ENCODE measurements at regions not wholly inside any gene's neighbourhood (a gene's known extent, or its start where the extent isn't known, plus 50 kb on each side); places are given as distances from the start of the nearest gene placed in this dataset.

GRCh38 chr15:94535298-94536048 is 304.1 kb downstream of the MCTP2 start:
- no peaks in the 10 kb centered on the region for H3K4me1 Mint-ChIP-seq (ENCODE audit: low read depth)
- H3K4me3 Mint-ChIP-seq = no peak overlapping the region
- H3K9me3 Mint-ChIP-seq = no peaks in the 10 kb centered on the region
- no peak overlapping the region for H3K27ac Mint-ChIP-seq
- no peaks in the 10 kb centered on the region for H3K36me3 Mint-ChIP-seq (ENCODE audit: low read depth)
- H3K27me3 Mint-ChIP-seq = peaks cover 14% of the 10 kb centered on the region
- DNase-seq = no peak

- no peak overlapping the region for H3K27ac Mint-ChIP-seq
- no peaks in the 10 kb centered on the region for H3K9me3 Mint-ChIP-seq
- H3K27me3 Mint-ChIP-seq = peaks cover 14% of the 10 kb centered on the region
- no peaks in the 10 kb centered on the region for H3K36me3 Mint-ChIP-seq (ENCODE audit: low read depth)
- H3K4me1 Mint-ChIP-seq (ENCODE audit: low read depth) = no peaks in the 10 kb centered on the region
- H3K4me3 Mint-ChIP-seq = no peak overlapping the region
- no peak for DNase-seq
Measured at GRCh38 chr15:94536549-94536948, 305.2 kb downstream of the MCTP2 start.

GRCh38 chr15:94538280-94538679 is 306.9 kb downstream of the MCTP2 start:
- H3K36me3 Mint-ChIP-seq (ENCODE audit: low read depth) = no peaks in the 10 kb centered on the region
- no peaks in the 10 kb centered on the region for H3K9me3 Mint-ChIP-seq
- no peaks in the 10 kb centered on the region for H3K4me1 Mint-ChIP-seq (ENCODE audit: low read depth)
- H3K27ac Mint-ChIP-seq = no peak overlapping the region
- no peak for DNase-seq
- H3K27me3 Mint-ChIP-seq = peaks cover 8% of the 10 kb centered on the region
- H3K4me3 Mint-ChIP-seq = no peak overlapping the region

GRCh38 chr15:94542391-94542790 is 311.0 kb downstream of the MCTP2 start:
- Mint-ChIP-seq H3K27ac (no peak overlapping the region), H3K36me3 (ENCODE audit: low read depth) (no peaks in the 10 kb centered on the region), H3K4me1 (ENCODE audit: low read depth) (no peaks in the 10 kb centered on the region), H3K27me3 (peaks cover 3% of the 10 kb centered on the region), H3K9me3 (no peaks in the 10 kb centered on the region), H3K4me3 (no peak overlapping the region)
- DNase-seq = no peak

GRCh38 chr15:94546808-94547207 is 315.4 kb downstream of the MCTP2 start:
- no peaks in the 10 kb centered on the region for H3K9me3 Mint-ChIP-seq
- no peaks in the 10 kb centered on the region for H3K4me1 Mint-ChIP-seq (ENCODE audit: low read depth)
- no peak overlapping the region for H3K27ac Mint-ChIP-seq
- DNase-seq = no peak
- H3K4me3 Mint-ChIP-seq = no peak overlapping the region
- no peaks in the 10 kb centered on the region for H3K27me3 Mint-ChIP-seq
- no peaks in the 10 kb centered on the region for H3K36me3 Mint-ChIP-seq (ENCODE audit: low read depth)

GRCh38 chr15:94547711-94548110 is 316.4 kb downstream of the MCTP2 start:
- no peak for DNase-seq
- Mint-ChIP-seq H3K4me1 (ENCODE audit: low read depth) (no peaks in the 10 kb centered on the region), H3K36me3 (ENCODE audit: low read depth) (no peaks in the 10 kb centered on the region), H3K9me3 (no peaks in the 10 kb centered on the region), H3K27ac (no peak overlapping the region), H3K27me3 (peaks cover 6% of the 10 kb centered on the region), H3K4me3 (no peak overlapping the region)

GRCh38 chr15:94555841-94556519 is 324.6 kb downstream of the MCTP2 start:
- Mint-ChIP-seq H3K4me1 (ENCODE audit: low read depth) (no peaks in the 10 kb centered on the region), H3K27me3 (peaks cover 21% of the 10 kb centered on the region), H3K4me3 (no peak overlapping the region), H3K36me3 (ENCODE audit: low read depth) (no peaks in the 10 kb centered on the region), H3K27ac (no peak overlapping the region), H3K9me3 (no peaks in the 10 kb centered on the region)
- no peak for DNase-seq

- no peak overlapping the region for H3K4me3 Mint-ChIP-seq
- no peaks in the 10 kb centered on the region for H3K36me3 Mint-ChIP-seq (ENCODE audit: low read depth)
- H3K4me1 Mint-ChIP-seq (ENCODE audit: low read depth) = no peaks in the 10 kb centered on the region
Measured at GRCh38 chr15:94561036-94561689, 329.8 kb downstream of the MCTP2 start.

GRCh38 chr15:94563456-94563855 is 332.1 kb downstream of the MCTP2 start:
- Mint-ChIP-seq H3K27ac (no peak overlapping the region), H3K4me3 (no peak overlapping the region), H3K9me3 (peaks cover 5% of the 10 kb centered on the region), H3K4me1 (ENCODE audit: low read depth) (no peaks in the 10 kb centered on the region), H3K27me3 (peaks cover 3% of the 10 kb centered on the region), H3K36me3 (ENCODE audit: low read depth) (no peaks in the 10 kb centered on the region)
- no peak for DNase-seq

More at GRCh38 chr15:94561036-94561689, 329.8 kb downstream of the MCTP2 start:
- H3K27ac Mint-ChIP-seq = no peak overlapping the region
- H3K9me3 Mint-ChIP-seq = peaks cover 5% of the 10 kb centered on the region
- H3K27me3 Mint-ChIP-seq = peaks cover 12% of the 10 kb centered on the region
- DNase-seq = no peak

GRCh38 chr15:94576889-94577533 is 345.6 kb downstream of the MCTP2 start:
- DNase-seq = peak; percentile 39
- Mint-ChIP-seq H3K36me3 (ENCODE audit: low read depth) (no peaks in the 10 kb centered on the region), H3K27ac (no peak overlapping the region), H3K27me3 (peaks cover 63% of the 10 kb centered on the region), H3K4me1 (ENCODE audit: low read depth) (peaks cover 4% of the 10 kb centered on the region), H3K9me3 (no peaks in the 10 kb centered on the region), H3K4me3 (no peak overlapping the region)

- H3K4me3 Mint-ChIP-seq = no peak overlapping the region
- H3K4me1 Mint-ChIP-seq (ENCODE audit: low read depth) = peaks cover 24% of the 10 kb centered on the region
- H3K36me3 Mint-ChIP-seq (ENCODE audit: low read depth) = no peaks in the 10 kb centered on the region
- no peak overlapping the region for H3K27ac Mint-ChIP-seq
- H3K27me3 Mint-ChIP-seq = peaks cover 81% of the 10 kb centered on the region
- DNase-seq = no peak
- H3K9me3 Mint-ChIP-seq = no peaks in the 10 kb centered on the region
Measured at GRCh38 chr15:94579286-94579685, 347.9 kb downstream of the MCTP2 start.

- DNase-seq = no peak
- peaks cover 34% of the 10 kb centered on the region for H3K4me1 Mint-ChIP-seq (ENCODE audit: low read depth)
- H3K27ac Mint-ChIP-seq = no peak overlapping the region
- no peaks in the 10 kb centered on the region for H3K36me3 Mint-ChIP-seq (ENCODE audit: low read depth)
- H3K27me3 Mint-ChIP-seq = peaks cover 82% of the 10 kb centered on the region
- H3K4me3 Mint-ChIP-seq = no peak overlapping the region
- no peaks in the 10 kb centered on the region for H3K9me3 Mint-ChIP-seq
Measured at GRCh38 chr15:94580211-94580885, 349.0 kb downstream of the MCTP2 start.

- H3K27me3 Mint-ChIP-seq = peaks cover 87% of the 10 kb centered on the region
- peaks cover 46% of the 10 kb centered on the region for H3K4me1 Mint-ChIP-seq (ENCODE audit: low read depth)
- H3K4me3 Mint-ChIP-seq = no peak overlapping the region
- H3K27ac Mint-ChIP-seq = no peak overlapping the region
- peak; percentile 33 for DNase-seq
- no peaks in the 10 kb centered on the region for H3K9me3 Mint-ChIP-seq
- no peaks in the 10 kb centered on the region for H3K36me3 Mint-ChIP-seq (ENCODE audit: low read depth)
Measured at GRCh38 chr15:94582368-94582767, 351.0 kb downstream of the MCTP2 start.

- H3K27me3 Mint-ChIP-seq = peaks cover 90% of the 10 kb centered on the region
- peaks cover 46% of the 10 kb centered on the region for H3K4me1 Mint-ChIP-seq (ENCODE audit: low read depth)
- no peaks in the 10 kb centered on the region for H3K36me3 Mint-ChIP-seq (ENCODE audit: low read depth)
- peak overlapping the region; percentile 90 for H3K27ac Mint-ChIP-seq
- peak overlapping the region; percentile 65 for H3K4me3 Mint-ChIP-seq
- no peaks in the 10 kb centered on the region for H3K9me3 Mint-ChIP-seq
- DNase-seq = peak; percentile 57
Measured at GRCh38 chr15:94584833-94585244, 353.5 kb downstream of the MCTP2 start.
